ENCODE measurements at regions not wholly inside any gene's neighbourhood (a gene's known extent, or its start where the extent isn't known, plus 50 kb on each side); places are given as distances from the start of the nearest gene placed in this dataset.
"Not testable (repeated sequence)": the region's sequence is repeated elsewhere in the genome, so short reads cannot be mapped to it uniquely, and the experiment has no call there.

- Histone ChIP-seq H3K27me3 (replicated peaks in 1 of 7) (peaks cover 0 to 12% (median 0%) of the 10 kb centered on the region in 7 donors), H3K4me1 (no peaks in the 10 kb centered on the region), H3K4me3 (no peak overlapping the region), H3K9me3 (no peaks in the 10 kb centered on the region), H3K27ac (no peak overlapping the region), H3K36me3 (no peaks in the 10 kb centered on the region)
- TF ChIP-seq, protein P1, sequence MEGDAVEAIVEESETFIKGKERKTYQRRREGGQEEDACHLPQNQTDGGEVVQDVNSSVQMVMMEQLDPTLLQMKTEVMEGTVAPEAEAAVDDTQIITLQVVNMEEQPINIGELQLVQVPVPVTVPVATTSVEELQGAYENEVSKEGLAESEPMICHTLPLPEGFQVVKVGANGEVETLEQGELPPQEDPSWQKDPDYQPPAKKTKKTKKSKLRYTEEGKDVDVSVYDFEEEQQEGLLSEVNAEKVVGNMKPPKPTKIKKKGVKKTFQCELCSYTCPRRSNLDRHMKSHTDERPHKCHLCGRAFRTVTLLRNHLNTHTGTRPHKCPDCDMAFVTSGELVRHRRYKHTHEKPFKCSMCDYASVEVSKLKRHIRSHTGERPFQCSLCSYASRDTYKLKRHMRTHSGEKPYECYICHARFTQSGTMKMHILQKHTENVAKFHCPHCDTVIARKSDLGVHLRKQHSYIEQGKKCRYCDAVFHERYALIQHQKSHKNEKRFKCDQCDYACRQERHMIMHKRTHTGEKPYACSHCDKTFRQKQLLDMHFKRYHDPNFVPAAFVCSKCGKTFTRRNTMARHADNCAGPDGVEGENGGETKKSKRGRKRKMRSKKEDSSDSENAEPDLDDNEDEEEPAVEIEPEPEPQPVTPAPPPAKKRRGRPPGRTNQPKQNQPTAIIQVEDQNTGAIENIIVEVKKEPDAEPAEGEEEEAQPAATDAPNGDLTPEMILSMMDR (IDR thresholded peaks at IDR 0.05 in 8 of 11, conservative IDR thresholded peaks at IDR 0.05 in 3 of 11) = no peak
- TF ChIP-seq POLR2AphosphoS5 (IDR thresholded peaks at IDR 0.05) (no peak), POLR2A (IDR thresholded peaks at IDR 0.05) (no peak)
- DNase-seq = no peak
- intact Hi-C loops (cut with DNase I; ENCODE audit: low total_unique reads) = no loop called here
- 50 to 94% (median 71%) methylated on average over 1 of the region's 1 CpG for WGBS, 5 donors
Observed at GRCh38 chr2:97348841-97349240, 235.9 kb downstream of the ANKRD36 start.

- TF ChIP-seq, protein P1 (IDR thresholded peaks at IDR 0.05 in 8 of 11, conservative IDR thresholded peaks at IDR 0.05 in 3 of 11) = no peak
- H3K9me3 ChIP-seq = no peaks in the 10 kb centered on the region
- H3K4me1 ChIP-seq = no peaks in the 10 kb centered on the region
- DNase-seq = no peak
- no peak overlapping the region for H3K27ac ChIP-seq
- 39 to 68% (median 59%) methylated on average over 3 of the region's 3 CpGs for WGBS, 5 donors
- intact Hi-C loops (cut with DNase I; ENCODE audit: low total_unique reads) = no loop called here
- peaks cover 0 to 6% (median 0%) of the 10 kb centered on the region in 7 donors for H3K27me3 ChIP-seq (replicated peaks in 1 of 7)
- H3K36me3 ChIP-seq = no peaks in the 10 kb centered on the region
- H3K4me3 ChIP-seq = no peak overlapping the region
Observed at GRCh38 chr2:97348265-97348664, 235.3 kb downstream of the ANKRD36 start.

GRCh38 chr2:97344937-97345336 is 232.0 kb downstream of the ANKRD36 start:
- H3K9me3 ChIP-seq; H3K36me3 ChIP-seq; H3K27me3 ChIP-seq (replicated peaks in 1 of 7); H3K27ac ChIP-seq; DNase-seq; H3K4me1 ChIP-seq; intact Hi-C loops (cut with DNase I; ENCODE audit: low total_unique reads); H3K4me3 ChIP-seq: not testable (repeated sequence)
- no CpG with 5 or more reads among the region's 4 CpGs for WGBS, 5 donors

DNA sequence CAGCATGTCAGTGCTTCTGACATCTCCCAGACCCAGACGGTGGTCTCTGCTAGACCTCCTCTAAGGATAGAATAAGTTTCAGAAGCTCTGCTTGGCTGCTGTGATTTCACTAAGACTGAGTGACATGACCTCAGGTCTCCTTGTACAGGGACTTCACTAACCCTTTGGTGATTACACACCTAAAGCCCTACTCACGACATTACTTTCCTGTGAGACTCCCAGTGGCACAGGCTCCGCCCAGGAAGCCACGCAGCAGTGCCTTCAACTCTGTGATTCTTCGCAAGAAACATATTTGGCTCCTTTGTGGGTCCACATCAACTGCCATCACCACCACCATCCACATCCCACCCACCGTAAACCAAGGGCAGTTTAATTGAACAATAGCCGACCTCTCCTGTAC is 220.7 kb downstream of the ANKRD36 start:
- DNase-seq; H3K36me3 ChIP-seq; H3K4me1 ChIP-seq; H3K9me3 ChIP-seq; H3K4me3 ChIP-seq; H3K27ac ChIP-seq; intact Hi-C loops (cut with DNase I; ENCODE audit: low total_unique reads); H3K27me3 ChIP-seq (replicated peaks in 1 of 7): not testable (repeated sequence)
- WGBS, 5 donors = no CpG with 5 or more reads among the region's 7 CpGs

GRCh38 chr2:97332184-97332583 is 219.2 kb downstream of the ANKRD36 start:
- H3K9me3 ChIP-seq; H3K36me3 ChIP-seq; H3K4me3 ChIP-seq; H3K27me3 ChIP-seq (replicated peaks in 1 of 7); H3K27ac ChIP-seq; DNase-seq; intact Hi-C loops (cut with DNase I; ENCODE audit: low total_unique reads); H3K4me1 ChIP-seq: not testable (repeated sequence)
- WGBS, 5 donors = no CpG with 5 or more reads among the region's 4 CpGs

GRCh38 chr2:97321936-97322713 is 209.2 kb downstream of the ANKRD36 start:
- H3K27me3 ChIP-seq (replicated peaks in 1 of 7); H3K4me3 ChIP-seq; intact Hi-C loops (cut with DNase I; ENCODE audit: low total_unique reads); H3K27ac ChIP-seq; H3K4me1 ChIP-seq; H3K9me3 ChIP-seq; DNase-seq; H3K36me3 ChIP-seq: not testable (repeated sequence)
- WGBS, 5 donors = no CpG with 5 or more reads among the region's 9 CpGs

- DNase-seq; H3K9me3 ChIP-seq; H3K36me3 ChIP-seq; H3K4me3 ChIP-seq; intact Hi-C loops (cut with DNase I; ENCODE audit: low total_unique reads); H3K4me1 ChIP-seq; H3K27ac ChIP-seq; H3K27me3 ChIP-seq (replicated peaks in 1 of 7): not testable (repeated sequence)
- 92 to 97% (median 94%) methylated on average over 2 of the region's 4 CpGs for WGBS, 5 donors
Observed at GRCh38 chr2:97315358-97315757, 202.4 kb downstream of the ANKRD36 start.

DNA sequence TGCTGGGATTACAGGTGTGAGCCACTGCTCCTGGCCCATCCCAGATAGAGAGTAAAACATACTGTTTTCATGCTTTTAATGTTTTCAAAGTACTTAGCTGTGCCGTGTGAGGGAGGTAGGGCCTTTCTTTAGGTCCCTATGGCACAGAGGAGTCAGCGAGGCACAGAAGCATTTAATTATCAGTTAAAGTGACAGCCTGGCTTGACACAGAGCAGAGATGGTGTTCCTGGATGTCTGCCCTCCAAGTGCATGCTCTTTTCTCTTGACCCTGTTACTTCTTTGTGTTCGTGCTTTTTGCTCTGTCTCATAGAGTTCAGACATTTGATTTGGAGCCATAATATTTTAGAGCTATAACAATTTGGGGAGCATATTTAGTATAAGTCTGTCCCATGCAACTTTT is 199.5 kb downstream of the ANKRD36 start:
- H3K27ac ChIP-seq; H3K27me3 ChIP-seq (replicated peaks in 1 of 7); H3K4me3 ChIP-seq; intact Hi-C loops (cut with DNase I; ENCODE audit: low total_unique reads); H3K4me1 ChIP-seq; DNase-seq; H3K36me3 ChIP-seq; H3K9me3 ChIP-seq: not testable (repeated sequence)
- 62 to 79% (median 75%) methylated on average over 2 of the region's 3 CpGs; no CpG with 5 or more reads in 2 of the 5 donors for WGBS, 5 donors

GRCh38 chr2:97305426-97305825 is 192.5 kb downstream of the ANKRD36 start:
- H3K4me1 ChIP-seq; intact Hi-C loops (cut with DNase I; ENCODE audit: low total_unique reads); H3K9me3 ChIP-seq; DNase-seq; H3K27me3 ChIP-seq (replicated peaks in 1 of 7); H3K36me3 ChIP-seq; H3K4me3 ChIP-seq; H3K27ac ChIP-seq: not testable (repeated sequence)
- WGBS, 5 donors = no CpG with 5 or more reads among the region's 5 CpGs

All from spleen (tissue), 11 donors.